ENCODE measurements at regions not wholly inside any gene's neighbourhood (a gene's known extent, or its start where the extent isn't known, plus 50 kb on each side); places are given as distances from the start of the nearest gene placed in this dataset.

DNA sequence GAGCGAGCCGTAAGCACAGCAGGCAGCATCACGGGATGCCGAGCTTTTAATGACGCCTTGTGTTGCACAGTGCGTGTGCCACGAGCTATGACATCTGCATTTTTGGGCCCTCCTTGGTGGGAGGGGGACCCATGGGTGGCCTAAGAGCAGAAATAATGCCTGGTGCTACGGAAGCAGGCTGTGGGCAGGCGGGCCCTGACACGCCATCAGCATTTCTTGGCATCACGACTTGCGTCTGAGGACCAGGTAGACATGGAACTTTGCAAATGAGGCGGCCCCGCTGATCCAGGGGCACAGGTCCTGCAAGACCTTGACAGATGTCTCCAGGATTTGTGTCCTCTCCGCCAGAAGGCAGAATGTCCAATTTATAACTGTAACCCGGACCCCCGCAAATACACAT is 117.8 kb upstream of the RNF32 start:
- TF ChIP-seq GATA2 (IDR thresholded peaks at IDR 0.05; ENCODE audit: low read depth, low read length) (no peak), GATA3 (IDR thresholded peaks at IDR 0.05; ENCODE audit: low read depth, low read length) (no peak)

Data from SH-SY5Y (cell line).